Stimulated activated CD8-positive, alpha-beta memory T cell treated with anti-CD3 and anti-CD28 coated beads, Interleukin-15, amount 100 ng/mL, for 4 hours (primary cell): ENCODE measurements at regions not wholly inside any gene's neighbourhood (a gene's known extent, or its start where the extent isn't known, plus 50 kb on each side); places are given as distances from the start of the nearest gene placed in this dataset.
"Not testable (repeated sequence)": the region's sequence is repeated elsewhere in the genome, so short reads cannot be mapped to it uniquely, and the experiment has no call there.

Source experiments
- DNase-seq, 2 donors: peaks; one replicate each; pipeline ENCODE4 v3.0.0-alpha.2; 2020; ENCODE audit warnings: low read depth in 2 of 2

DNA sequence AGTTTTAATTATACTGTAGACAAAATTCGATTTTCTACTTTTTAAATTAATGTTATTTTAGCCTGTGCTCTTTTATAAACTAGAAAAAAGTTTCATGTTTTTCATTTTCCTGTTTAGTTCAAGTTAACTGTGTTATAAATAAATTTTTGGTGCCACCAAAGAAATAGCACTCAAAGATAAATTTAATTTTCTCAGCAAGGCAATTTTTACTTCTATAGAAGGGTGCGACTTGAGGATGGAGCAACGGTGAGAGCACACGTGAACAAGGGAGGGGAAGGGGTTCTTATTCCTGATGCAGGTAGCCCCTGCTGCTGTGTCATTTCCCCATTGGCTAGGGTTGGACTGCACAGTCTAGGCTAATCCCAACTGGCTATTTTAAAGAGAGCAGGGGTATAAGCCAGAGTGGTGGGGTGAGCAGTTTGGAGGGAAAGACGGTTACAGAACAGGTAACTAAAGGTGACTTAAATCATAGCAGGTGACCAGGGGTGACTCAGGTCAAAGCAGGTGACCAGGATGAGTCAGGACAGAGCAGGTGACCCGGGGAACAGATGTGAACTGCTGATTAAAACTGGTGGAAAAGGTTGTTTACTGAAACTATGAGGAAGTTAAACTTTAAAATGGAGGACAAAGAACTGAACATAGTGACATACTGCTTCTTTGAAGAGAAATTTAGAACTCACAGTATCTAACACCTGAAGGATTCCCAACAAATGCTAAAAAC, 104.6 kb upstream of the GPBP1 start:
- DNase-seq: no peak

DNA sequence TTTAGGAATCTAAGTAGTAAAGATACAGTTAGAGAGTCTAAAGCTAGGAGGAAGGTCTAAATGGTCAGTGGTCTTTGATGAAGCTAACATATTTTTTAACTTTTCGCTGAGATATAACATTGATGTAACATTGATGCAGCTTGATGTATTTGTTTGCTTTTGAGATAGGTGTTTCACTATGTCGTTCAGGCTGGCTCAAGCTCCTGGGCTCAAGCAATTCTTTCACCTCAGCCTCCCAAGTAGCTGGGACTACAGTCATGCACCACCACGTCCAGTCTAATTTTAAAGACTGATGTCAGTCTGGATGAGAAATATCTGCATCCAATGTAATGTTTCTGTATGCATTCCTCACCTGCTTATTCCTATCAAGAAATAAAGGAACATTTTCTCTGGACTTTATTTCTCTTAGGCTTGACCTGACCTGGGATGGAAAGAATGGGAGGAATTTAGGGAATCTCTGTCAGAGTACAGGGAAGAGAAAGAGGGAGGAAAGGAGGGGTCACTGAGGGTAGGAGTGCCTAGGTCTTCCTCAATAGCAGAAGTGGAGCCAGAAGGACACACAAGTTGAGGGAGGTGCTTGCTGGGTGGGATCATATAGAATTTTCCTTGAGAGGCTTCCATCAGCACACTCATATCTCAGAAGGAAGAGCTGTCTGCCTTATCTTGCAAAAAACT, 101.5 kb upstream of the GPBP1 start:
- DNase-seq: no peak

DNA sequence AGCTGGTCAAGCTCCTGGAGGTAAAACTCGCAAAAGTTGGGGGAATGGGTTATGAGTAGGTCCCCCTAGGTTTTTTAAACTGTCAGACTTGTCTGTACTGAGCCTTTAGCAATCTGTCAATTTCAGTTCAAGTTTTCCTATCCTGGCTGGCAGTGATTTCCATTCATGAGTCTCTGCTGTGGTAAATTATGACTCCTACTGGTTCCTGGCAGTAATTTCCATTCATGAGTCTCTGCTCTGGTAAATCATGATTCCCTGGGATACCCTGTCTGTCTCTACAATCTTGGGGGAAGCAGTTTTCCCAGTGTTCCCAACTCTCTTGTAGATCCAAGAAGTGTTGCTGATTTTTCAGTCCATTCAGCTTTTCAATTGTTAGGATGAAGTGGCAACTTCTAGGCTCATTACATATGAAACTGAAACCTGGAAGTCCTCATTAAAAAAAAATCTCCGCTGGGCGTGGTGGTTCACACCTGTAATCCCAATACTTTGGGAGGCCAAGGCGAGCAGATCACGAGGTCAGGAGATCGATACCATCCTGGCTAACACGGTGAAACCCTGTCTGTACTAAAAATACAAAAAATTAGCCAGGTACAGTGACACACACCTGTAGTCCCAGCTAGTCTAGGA, 91.3 kb upstream of the GPBP1 start:
- DNase-seq: no peak

DNA sequence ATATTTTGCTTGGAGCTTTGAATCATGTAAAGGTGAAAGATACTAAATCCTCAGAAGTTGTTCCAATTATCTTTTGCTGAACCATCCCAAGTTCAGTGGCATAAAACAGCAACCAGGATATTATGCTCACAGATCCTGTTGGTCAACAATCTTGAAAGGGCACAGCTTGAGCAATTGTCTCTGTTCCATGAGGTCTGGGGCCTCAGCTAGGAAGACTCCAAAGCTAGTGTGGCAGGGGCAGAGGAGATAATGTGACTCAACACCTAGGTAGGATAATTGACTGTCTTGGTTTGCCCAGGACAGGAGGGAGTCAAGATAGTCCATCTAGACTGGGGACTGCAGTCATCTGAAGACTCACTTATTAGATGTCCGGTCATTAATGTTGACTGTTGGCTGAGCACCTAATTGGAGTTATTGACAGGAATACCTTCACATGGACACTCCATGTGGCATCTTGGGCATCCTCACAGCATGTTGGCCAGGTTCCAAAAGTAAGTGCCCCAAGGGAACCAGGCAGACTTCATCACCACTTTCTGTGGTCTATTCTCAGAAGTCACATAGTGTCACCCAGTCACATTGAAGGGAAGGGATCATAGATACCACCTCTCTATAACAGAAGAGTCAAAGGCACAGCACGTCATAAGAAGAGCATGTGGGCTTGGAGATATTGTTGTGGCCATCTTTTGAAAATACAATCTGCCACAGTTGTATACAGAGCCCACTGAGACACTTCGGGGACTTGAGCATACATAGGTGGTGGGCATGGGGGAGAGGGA, 88.4 kb upstream of the GPBP1 start:
- no peak for DNase-seq

DNA sequence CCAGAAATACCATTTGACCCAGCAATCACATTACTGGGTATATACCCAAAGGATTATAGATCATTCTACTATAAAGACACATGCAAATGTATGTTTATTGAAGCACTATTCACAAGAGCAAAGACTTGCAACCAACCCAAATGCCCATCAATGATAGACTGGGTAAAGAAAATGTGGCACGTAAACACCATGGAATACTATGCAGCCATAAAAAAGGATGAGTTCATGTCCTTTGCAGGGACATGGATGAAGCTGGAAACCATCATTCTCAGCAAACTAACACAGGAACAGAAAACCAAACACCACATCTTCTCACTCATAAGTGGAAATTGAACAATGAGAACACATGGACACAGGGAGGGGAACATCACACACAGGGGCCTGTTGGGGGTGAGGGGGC, 85.9 kb upstream of the GPBP1 start:
- not testable (repeated sequence) for DNase-seq

DNA sequence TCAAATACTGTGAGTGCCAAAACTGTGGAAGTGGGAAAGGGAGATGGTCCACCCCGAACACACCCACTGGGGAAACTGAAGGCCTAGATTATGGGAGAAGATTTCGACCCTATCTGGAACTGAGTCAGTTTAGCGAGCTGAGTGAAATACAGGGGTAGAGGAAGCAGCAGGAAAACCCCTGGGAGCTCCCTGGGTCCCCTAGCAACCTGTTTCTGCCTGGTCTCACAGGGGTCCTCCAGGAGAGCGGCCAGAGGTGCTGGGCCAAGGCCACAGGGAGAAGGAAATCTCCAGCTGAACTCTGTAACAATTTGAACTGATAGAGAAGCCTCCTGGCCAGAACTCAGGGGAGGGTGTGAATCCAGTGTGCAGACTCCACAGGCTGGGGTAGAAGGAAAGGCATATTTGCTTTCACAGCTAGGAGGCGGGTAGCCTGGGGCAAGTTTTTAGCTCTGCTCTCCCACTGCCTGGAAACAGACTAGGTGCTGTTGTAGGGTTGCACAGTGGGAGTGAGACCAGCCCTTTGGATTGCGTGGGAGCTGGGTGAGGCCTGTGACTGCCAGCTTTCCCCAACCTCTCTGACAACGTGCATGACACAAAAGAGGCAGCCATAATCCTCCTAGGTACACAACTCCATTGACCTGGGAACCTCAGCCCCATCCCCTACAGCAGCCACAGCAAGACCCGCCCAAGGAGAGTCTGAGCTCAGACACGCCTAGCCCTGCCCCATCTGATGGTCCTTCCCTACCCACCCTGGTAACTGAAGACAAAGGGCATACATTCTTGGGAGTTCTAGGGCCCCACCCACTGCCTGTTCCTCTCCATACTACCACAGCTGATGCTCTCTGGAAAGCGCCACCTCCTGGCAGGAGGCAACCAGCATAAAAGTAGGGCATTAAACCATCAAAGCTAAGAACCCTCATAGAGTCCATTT, 78.8 kb upstream of the GPBP1 start:
- no peak for DNase-seq

DNA sequence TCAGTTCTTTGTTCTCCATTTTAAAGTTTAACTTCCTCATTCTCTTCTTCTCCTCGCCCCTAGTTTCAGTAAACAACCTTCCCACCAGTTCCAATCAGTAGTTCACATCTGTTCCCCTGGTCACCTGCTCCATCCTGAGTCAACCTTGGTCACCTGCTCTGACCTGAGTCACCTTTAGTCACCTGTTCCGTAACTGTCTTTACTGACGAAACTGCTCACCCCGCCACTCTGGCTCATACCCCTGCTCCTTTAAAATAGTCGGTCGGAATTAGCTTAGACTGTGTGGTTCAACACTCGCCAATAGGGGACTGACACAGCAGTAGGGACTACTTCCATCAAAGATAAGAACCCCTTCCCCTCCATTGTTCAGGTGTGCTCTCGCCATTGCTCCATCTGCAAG, 76.3 kb upstream of the GPBP1 start:
- no peak for DNase-seq

DNA sequence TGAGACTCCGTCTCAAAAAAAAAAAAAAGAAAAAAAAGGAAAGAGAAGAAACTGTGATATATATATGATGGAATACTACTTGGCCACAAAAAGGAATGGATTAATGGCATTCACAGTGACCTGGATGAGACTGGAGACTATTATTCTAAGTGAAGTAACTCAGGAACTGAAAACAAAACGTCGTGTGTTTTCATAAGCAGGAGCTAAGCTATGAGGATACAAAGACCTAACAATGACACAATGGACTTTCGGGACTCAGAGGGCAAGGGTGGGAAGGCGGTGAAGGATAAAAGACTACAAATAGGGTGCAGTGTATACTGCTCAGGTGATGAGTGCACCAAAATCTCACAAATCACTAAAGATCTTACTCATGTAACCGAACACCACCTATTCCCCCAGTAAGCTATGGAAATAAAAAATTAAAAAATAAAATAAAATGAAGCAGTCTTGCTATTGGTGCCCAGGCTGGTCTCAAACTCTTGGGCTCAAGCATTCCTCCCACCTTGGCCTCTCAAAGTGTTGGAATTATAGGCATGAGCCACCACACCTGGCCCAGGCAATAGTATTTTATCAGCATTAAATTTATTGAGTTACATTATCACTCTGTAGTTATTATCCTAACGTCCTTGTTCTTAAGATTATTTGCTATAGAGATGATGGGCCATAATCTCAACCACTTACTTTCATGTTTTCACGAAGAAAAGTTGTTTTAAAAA, 71.5 kb upstream of the GPBP1 start:
- no peak for DNase-seq

DNA sequence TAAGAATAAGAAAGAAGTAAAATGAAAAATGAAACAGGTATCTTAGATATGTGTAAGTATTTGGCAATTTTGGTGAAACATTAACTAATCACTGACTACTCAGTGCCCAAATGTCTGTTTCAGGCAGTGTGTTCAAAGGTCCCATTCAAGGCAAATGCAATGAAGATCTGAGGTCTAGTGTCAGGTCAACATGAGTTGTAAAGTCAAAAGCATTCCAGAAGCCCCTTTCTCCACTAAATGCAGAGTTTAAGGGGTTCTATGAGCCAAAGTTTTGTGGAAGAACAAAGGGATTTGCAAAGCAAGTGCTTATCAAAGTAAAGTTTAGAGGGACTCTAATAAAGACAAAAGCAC, 71.0 kb upstream of the GPBP1 start:
- no peak for DNase-seq

DNA sequence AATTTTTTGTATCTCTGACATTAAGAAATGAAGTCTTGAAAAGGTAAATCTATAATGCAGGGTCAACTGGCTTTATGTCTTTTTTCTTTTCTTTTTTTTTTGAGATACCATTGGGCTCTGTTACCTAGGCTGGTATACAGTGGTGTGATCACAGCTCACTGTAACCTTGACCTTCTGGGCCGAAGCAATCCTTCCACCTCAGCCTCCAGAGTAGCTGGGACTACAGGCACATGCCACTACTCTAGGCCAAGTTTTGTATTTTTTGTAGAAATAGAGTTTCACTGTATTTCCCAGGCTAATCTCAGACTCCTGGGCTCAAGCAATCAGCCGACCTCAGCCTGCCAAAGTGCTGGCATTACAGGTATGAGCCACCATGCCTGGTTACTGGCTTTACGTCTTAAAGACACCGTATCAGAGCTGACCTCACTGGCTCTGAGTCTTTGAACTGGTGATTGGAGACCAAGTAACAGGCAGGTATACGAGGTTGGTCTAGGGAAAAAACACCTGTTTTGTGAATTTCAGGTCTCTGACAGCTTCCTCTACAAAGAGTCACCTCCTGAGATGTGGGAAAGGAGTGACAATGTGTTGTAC, 70.4 kb upstream of the GPBP1 start:
- DNase-seq: no peak

DNA sequence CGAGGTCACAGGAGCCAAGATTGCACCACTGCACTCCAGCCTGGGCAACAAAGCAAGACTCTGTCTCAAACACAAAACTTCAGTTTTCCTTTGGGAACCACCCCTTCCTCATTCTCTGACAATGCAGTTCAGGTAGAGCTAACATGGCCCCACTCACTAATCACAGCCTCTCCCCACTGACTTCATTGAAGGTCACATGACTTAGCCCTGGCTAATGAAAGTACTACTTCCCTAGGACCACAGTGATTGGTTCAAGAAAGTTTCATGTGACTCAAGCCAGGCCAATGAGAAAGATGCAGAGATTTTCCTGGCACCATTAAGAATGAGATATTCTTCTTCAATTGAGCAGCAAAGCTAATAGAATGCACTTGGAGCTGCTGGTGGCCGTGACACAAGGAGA, 67.2 kb upstream of the GPBP1 start:
- DNase-seq: no peak

DNA sequence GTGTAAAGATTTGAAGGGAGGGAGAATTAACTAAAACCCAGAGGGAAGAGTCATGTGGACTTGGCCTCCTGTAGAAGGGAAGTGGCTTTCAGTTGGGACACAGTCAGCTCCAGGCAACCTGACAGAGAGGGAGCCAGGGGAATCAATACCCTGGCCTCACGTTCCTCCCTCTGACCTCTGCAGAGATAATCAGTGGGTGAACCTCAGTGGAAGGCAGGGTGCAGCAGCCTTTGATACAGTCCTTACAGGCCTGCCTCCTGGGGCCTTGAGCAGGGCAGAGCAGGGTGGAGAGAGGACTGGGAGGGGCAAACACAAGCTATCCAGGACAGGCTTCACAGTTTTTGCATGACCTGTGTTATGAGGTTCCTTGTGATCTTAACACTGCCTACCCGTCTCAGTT, 61.9 kb upstream of the GPBP1 start:
- DNase-seq: no peak

DNA sequence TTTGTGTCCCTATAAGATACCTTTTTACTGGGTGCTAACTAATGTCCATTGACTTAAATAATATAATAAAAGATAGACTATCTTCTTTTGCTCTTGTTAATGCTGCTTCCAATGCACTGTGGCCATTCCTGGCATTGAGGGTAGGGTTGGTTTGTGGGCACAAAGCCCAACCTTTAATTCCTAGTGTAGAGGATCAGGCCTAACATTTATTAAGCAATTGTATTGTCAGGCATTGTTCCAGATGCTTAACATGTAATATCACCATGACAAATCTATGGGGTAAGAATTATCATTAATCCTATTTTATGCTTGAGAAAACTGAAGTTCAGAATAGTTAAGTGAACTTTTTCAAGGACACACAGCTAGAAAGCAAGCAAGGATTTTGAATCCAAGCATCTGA, 60.4 kb upstream of the GPBP1 start:
- DNase-seq: no peak

DNA sequence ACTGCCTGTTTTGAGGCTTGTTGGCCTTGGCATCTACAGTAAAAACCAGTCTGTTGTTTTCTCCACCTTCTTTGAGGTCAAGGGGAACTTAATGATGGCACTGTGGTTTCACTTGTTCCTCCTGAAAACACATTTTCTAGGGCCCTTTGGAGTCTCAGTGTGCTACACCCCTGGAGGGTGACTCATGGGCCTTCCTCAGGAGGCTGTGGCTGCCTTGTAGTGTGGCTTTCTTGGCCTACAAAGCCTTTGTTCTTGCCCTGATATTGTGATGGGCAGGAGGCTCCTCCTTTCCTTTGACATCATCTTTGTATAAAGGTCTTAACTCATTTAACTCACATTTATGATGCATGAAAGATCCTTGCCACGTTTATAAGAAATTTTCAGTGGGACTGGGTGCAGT, 56.3 kb upstream of the GPBP1 start:
- DNase-seq: peak; percentile 17 to 50

DNA sequence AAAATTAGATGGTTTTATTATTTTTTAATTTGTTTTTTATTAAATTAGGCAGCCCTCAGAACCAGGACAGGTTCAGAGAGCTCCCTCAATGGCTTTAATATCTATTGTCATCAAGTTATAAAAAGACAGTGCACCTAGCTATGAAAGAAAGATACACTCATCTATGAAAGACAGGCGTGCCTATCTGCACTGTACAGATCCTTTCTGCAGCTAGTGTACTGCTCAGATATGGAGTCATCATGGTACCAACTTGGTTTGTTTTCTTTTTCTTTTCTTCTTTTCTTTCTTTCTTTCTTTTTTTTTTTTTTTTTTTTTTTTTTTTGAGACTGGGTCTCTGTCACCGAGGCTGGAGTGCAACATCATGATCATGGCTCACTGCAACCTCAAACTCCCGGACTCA, 54.8 kb upstream of the GPBP1 start:
- no peak for DNase-seq

DNA sequence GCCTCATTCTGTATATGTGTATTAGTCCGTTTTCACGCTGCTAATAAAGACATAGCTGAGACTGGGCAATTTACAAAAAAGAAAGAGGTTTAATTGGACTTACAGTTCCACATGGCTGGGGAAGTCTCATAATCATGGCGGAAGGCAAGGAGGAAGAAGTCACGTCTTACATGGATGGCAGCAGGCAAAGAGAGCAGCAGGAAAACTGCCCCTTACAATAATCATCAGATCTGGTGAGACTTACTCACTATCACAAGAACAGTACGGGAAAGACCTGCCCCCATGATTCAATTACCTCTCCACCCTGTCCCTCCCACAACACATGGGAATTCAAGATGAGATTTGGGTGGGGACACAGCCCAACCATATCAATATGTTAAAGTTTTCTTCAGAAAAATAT, 49.8 kb upstream of the GPBP1 start:
- no peak for DNase-seq
